Femur (tissue), 1 donor: ENCODE measurements at regions not wholly inside any gene's neighbourhood (a gene's known extent, or its start where the extent isn't known, plus 50 kb on each side); places are given as distances from the start of the nearest gene placed in this dataset.

Source experiments
- DNase-seq: peaks from one replicate; pipeline ENCODE4 v3.0.0-alpha.2; 2017

- no peak for DNase-seq
These were observed 151.3 kb downstream of the BTG1 start for GRCh38 chr12:91994208-91994797.

DNA sequence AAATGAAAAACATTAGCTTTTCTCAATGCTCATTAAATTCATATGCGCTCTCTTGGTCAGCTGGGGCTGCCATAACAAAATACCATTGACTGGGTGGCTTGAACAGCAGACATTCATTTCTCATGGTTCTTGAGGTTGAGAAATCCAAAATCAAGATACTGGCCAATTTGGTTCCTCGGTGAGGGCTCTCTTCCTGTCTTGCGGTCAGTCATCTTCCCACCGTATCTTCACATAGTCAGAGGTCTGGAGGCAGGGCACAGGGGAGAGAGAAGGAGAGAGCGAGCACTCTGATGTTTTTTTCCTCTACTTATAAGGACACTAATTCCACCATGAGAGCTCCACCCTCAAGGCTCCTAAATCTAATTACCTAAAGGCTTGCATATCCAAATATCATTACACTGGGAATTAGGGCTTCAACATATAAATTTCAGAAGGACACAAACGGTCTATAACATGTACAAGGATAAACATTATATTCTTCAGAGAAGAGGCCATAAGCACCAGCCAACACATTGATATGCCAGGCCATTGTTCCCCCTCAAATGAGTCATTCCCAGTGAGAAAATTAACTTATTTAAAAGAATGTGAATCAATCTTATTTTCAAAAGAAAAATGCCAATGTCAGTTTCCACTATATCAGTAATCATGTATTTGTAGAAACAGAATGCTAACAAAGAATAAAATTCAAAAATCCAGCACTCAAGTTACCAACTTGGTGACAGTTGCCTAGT lies 152.2 kb downstream of the BTG1 start:
- DNase-seq = no peak

DNA sequence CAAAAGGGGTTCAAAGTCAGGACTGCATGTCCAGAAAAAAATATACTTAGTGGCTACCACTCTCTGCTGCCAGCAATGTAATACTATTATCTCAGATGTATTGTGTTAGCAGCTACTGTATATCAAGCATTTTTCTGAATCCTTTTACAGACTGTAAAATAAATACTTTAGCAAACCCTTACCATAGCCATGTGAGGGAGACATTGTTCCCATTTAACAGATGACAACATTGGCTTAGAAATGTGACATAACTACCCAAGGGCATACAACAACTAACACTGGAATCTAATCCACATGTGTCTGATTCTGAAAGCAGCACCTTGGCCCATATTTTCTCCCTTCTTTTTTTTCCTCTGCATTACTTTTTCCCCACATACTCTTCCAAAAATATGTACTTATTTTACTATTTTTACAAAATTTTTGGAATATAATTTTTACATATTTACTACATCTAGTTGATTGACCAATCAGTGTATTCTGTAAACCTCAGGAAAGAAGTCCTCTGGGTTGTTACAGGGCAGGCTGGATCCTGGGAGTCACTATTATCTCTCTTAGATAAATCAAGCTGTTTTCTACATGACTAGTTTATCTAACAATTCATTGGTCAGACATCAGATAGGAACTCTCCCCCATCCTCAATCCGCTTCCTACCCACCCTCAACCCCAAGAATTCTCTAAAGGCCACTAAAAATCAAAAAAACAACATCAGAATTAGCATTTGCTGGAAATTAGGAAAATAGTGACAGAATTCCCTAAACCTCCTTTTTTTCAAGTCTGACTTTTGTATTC lies 154.1 kb downstream of the BTG1 start:
- no peak for DNase-seq

DNA sequence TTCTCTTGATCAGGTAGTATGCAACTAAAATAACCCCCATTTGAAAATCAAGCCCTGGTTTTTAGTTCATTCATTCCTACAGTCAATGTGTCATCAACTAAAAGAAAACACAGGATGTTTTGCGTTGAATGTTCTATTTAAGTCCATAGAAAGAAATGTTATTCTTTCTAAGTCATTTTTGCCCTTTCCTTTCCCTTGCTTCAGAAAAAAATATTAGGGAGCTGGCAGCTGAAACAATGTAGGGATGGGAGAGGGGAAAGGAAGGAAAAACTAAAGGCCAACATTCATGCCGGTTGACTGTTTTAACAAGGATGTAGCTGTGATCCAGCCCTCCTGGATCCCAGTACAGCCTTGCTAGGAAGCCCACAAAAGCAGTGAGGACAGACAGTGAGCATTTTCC lies 155.1 kb downstream of the BTG1 start:
- no peak for DNase-seq

DNA sequence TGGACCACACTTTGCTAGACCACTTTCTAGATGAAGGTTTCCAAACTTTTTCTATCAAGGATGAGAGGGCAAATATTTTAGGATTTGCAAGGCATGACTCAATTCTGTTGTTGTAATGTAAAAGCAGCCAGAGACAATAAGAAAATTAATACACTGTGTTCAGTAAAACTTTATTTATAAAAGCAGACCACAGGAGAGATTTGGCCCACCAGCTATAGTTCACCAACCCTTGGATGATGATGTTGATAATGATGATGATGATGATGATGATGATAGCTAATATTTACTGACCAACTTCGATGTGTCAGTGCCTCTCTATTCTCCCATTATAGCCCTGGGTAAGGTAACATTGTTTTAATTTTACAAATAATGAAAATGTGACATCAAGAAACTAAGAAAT lies 156.5 kb downstream of the BTG1 start:
- DNase-seq = no peak

DNA sequence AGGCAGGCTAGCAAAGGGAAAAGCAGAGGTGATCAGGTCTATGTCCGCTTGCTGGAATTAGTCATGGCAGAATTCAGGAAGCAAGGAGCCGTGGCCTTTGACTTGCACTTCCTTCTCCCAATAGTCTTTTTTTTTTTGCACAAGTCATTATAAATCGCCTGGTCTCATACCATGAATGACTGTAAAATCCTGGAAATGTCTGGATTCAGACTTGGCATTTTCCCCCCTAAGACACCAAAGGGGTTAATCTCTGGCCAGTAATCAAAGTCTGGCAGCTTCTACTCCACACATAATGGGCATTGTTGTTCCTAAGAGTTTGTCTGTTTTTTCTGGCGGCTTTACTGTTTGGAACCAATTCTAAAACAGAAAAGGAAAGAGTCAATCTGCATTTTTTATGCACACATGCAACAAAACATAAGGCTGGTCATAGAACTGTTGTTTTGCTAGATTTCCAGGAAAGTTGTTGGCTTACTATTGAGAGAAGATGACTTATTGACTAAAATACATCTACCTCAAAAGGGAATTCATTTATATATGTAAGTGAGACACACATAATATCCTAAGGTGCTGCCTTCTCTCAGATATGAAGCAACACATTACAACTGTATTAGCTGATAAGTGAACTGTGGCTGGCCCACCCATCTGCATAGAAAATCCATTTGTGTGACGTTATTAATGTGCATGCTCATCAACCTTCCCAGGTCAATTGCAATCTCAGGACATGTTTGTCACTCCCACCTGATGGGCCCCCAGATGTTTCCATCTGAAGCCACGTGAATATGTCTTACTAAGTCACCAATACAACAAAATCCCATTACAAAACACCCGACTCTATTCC lies 157.3 kb downstream of the BTG1 start:
- peak; percentile 24 for DNase-seq

DNA sequence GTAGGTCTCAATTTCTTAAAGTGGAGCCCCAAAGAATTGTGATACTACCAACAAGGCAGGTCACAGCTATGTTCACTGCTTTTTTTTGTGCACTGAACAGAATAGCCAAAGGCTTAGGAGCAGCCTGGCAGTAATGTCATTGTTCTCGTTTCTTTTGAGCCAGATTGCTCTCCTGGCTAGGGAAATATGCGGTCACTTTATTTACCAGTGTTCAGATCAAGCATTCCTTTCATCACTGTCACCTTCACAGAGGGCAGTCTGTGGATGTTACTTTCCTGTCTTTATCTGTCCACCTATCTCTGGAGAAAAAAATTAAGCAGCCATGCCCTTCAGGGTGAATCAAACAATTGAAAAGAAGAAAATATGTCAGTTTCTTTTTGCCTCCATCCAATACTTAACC lies 159.6 kb downstream of the BTG1 start:
- no peak for DNase-seq

DNA sequence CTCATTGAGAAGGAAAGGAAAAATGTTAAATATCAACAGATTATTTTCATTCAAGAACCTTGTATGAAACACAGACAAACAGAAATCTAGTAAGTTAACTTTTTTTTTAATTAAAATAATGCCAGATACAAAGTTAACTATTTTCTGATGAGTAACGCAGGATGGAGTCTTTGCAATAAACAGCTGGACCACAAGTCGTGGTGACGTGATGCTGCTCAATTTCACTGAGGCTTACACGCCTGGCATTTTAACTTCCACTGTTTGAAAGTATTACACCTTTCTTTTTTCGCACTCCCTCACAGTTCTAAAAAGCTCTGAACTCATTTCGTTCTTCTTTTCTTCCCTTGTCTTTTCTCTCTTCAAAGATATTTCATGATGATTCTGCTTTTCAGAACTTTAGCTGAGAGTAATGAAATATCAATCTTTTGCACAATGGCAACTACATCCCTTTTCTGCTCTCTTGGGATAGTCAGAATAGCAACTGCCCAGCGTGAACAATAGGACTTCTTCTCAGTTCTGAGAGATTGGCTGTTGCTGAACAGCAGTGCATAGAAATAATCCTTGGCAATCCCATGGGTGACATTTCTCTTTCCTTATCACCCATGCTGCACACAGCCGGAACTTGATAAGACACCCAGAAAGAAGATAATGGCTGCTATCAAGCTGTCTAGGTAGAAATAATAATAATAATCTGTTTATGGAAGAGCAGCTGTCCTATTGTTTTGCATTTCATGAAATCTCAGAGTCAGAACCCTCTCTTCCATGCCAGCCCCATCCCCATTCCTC lies 160.5 kb downstream of the BTG1 start:
- DNase-seq = no peak

- DNase-seq = no peak
These were observed 161.1 kb downstream of the BTG1 start for GRCh38 chr12:91984556-91984955.

- no peak for DNase-seq
These were observed 161.7 kb downstream of the BTG1 start for GRCh38 chr12:91983935-91984334.

- no peak for DNase-seq
These were observed 162.7 kb downstream of the BTG1 start for GRCh38 chr12:91982946-91983345.

GRCh38 chr12:91980389-91980821 lies 165.2 kb downstream of the BTG1 start:
- no peak for DNase-seq

DNA sequence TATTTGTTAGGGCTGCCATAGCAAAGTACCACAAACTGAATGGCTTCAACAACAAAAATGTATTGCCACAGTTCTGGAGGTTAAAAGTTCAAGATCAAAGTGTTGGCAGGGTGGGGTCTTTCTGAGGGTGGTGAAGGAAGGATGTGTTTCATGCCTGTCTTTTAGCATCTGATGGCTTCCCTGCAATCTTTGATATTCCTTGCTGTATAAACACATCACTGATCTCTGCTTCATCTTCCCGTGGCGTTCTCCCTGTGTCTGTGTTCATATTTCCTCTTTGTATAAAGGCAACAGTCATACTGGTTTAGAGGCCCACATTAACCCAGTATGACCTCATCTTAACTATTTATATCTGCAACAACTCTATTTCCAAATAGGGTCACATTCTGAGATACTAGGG lies 167.5 kb downstream of the BTG1 start:
- DNase-seq = no peak

DNA sequence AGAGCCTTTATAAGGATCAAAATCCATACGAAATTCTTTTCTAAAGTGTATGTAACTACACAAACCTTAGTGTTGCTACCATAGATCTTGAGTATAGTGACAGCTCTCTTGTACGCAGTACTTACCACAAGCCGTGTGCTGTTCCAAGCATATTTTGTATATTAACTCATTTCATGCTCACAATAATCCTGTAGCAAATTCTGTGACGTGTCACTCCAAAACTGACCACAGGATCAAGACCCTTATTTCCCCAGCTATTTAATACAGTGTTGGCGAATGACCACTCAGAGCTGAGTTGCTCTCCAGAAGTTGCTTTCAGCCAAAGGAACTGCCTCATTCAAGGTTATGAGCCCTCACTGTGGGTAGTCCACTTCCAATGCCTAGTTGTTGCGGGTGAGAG lies 169.8 kb downstream of the BTG1 start:
- no peak for DNase-seq

DNA sequence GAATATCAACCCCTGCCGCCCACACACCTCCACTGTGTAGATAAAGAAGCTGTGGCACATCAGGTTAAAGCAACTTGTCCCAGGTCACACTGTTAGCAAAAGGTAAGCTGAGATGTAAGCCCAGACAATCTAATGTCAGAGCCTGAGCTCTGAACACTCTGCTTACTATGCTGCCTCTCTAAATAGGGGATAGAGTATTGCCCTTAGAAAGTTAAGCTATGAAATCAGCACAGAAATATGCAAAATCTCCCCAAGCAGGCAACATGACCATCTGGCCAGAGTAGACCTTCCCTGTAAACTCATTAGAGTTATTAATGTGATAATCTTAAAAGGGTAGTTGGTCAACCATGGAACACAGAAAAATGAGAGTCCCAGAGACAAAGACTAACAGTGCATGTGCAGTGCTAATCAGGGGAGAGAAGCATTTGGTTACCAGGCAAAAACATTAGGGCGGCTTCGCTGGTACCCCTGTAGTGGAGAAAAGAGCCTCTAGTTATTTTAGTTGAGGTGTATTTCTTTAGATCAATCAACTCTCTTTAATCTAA lies 171.0 kb downstream of the BTG1 start:
- no peak for DNase-seq

DNA sequence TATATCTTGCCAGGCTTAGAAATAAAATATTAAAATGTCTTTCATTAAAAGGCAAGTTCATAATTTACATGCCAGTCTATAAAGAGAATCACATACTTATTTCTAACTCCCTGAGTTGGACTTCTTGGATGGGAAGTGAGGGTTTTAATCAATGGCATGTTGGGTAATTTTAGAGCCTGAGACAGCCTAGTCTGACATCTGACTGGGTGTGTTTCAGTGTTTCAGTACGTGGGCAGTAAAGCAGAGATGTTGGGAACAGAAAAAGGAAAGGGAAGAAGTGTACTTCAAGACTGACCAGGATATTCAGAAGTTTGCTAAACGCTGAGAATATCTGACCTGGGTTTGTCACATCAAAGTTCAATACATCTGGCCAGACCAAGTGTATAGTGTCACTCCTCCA lies 171.8 kb downstream of the BTG1 start:
- DNase-seq = no peak

DNA sequence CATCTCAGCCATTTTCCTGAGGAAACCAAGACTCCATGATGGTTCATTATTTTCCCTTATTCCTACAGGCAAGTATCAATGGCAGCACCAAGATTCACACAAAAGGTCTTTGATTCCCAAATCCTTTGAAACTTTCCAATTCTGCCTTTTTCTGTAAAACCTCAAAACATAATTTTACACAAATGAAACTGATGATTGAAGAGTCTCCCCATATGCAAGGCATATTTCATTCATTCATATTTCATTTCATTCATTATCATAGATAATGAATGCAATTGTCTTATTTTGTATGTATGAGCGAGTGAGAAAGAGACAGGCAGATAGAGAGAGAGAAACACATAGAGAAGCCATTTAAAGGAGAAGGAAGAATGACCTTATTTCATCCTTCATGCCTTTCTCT lies 172.8 kb downstream of the BTG1 start:
- no peak for DNase-seq

GRCh38 chr12:91968777-91969171 lies 176.9 kb downstream of the BTG1 start:
- DNase-seq = no peak

- DNase-seq = no peak
These were observed 177.4 kb downstream of the BTG1 start for GRCh38 chr12:91968076-91968776.

GRCh38 chr12:91967590-91967989 lies 178.1 kb downstream of the BTG1 start:
- DNase-seq = no peak

GRCh38 chr12:91965781-91966180 lies 179.9 kb downstream of the BTG1 start:
- no peak for DNase-seq
